ENCODE measurements at regions not wholly inside any gene's neighbourhood (a gene's known extent, or its start where the extent isn't known, plus 50 kb on each side); places are given as distances from the start of the nearest gene placed in this dataset.

DNA sequence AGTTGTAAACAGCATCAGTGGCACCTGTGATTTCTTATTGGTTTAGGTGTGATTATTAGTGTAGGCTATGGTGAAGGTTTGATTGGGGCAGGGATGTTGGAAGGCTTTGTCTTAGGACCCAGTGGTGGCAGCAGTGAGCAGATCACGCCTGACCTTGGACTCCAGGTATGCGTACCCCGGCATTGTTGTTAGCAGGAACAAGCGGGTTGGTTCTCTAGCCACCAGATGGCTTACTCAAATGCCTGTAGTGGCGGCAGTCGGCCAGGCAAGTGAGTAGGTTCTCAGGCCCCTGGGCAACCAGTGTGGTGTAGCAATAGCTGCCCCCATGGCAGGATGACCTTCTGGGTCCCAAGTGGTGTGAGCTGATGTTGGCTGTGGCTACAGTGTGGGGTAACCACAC lies 558.3 kb downstream of the KCNJ3 start:
- Histone ChIP-seq H3K27ac (no peak overlapping the region), H3K4me1 (no peaks in the 10 kb centered on the region), H3K4me3 (no peak overlapping the region), H3K27me3 (no peaks in the 10 kb centered on the region), H3K36me3 (no peaks in the 10 kb centered on the region), H3K9me3 (no peaks in the 10 kb centered on the region)
- DNase-seq (no peak), ATAC-seq (no peak)
- intact Hi-C loops (cut with DNase I; ENCODE audit: low total_unique reads) = no loop called here
- no peak for TF ChIP-seq POLR2A (IDR thresholded peaks at IDR 0.05)
- TF ChIP-seq, protein P1, sequence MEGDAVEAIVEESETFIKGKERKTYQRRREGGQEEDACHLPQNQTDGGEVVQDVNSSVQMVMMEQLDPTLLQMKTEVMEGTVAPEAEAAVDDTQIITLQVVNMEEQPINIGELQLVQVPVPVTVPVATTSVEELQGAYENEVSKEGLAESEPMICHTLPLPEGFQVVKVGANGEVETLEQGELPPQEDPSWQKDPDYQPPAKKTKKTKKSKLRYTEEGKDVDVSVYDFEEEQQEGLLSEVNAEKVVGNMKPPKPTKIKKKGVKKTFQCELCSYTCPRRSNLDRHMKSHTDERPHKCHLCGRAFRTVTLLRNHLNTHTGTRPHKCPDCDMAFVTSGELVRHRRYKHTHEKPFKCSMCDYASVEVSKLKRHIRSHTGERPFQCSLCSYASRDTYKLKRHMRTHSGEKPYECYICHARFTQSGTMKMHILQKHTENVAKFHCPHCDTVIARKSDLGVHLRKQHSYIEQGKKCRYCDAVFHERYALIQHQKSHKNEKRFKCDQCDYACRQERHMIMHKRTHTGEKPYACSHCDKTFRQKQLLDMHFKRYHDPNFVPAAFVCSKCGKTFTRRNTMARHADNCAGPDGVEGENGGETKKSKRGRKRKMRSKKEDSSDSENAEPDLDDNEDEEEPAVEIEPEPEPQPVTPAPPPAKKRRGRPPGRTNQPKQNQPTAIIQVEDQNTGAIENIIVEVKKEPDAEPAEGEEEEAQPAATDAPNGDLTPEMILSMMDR (IDR thresholded peaks at IDR 0.05 in 4 of 5, conservative IDR thresholded peaks at IDR 0.05 in 1 of 5) = no peak
- in situ Hi-C loops (cut with MboI; ENCODE audit: low sequenced_read_pairs in 4 of 4) = no loop called here

DNA sequence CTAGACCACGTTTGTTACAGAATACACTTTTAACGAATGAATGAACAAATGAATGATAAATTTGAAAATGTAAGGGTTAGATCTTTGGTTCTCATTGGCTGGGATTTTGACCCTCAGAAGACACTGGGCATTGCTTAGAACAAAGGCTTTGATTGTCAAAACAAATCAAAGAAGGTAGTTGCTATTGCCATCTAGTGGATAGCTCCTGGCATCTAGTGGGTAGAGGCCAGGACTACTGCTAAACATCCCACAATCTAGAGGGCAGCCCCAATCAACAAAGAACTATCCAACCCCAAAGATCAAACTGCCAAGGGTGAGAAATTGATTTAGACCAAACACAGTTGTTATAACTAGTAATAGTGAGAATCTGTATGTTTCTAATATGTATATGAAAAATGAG lies 552.3 kb downstream of the KCNJ3 start:
- intact Hi-C loops (cut with DNase I; ENCODE audit: low total_unique reads) = no loop called here
- Histone ChIP-seq H3K9me3 (no peaks in the 10 kb centered on the region), H3K27me3 (no peaks in the 10 kb centered on the region), H3K4me3 (no peak overlapping the region), H3K27ac (no peak overlapping the region), H3K4me1 (no peaks in the 10 kb centered on the region), H3K36me3 (no peaks in the 10 kb centered on the region)
- no peak for TF ChIP-seq POLR2A (IDR thresholded peaks at IDR 0.05)
- TF ChIP-seq, protein P1 (IDR thresholded peaks at IDR 0.05 in 4 of 5, conservative IDR thresholded peaks at IDR 0.05 in 1 of 5) = no peak
- DNase-seq (no peak), ATAC-seq (no peak)
- in situ Hi-C loops (cut with MboI; ENCODE audit: low sequenced_read_pairs in 4 of 4) = no loop called here

DNA sequence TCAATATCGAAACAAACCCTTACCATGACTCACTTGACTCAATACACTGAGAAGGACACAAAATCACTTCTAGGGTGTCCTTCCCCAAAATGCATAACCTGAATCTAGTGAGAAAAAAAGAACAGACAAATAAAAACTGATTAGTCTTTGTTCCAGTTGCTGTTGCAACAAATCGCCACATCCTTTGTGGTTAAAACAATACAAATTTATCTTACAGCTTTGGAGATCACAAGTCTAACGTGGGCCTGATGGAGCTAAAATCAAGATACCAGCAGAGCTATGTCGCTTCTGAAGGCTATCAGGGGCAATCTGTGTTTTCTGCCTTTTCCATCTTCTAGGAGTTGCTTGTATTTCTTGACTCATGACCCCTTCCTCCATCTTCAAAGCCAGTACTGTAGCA lies 541.7 kb downstream of the KCNJ3 start:
- Histone ChIP-seq H3K27me3 (no peaks in the 10 kb centered on the region), H3K4me3 (no peak overlapping the region), H3K4me1 (no peaks in the 10 kb centered on the region), H3K36me3 (no peaks in the 10 kb centered on the region), H3K9me3 (no peaks in the 10 kb centered on the region), H3K27ac (no peak overlapping the region)
- intact Hi-C loops (cut with DNase I; ENCODE audit: low total_unique reads) = no loop called here
- ATAC-seq = no peak
- no peak for TF ChIP-seq POLR2A (IDR thresholded peaks at IDR 0.05)
- TF ChIP-seq, protein P1 (IDR thresholded peaks at IDR 0.05 in 4 of 5, conservative IDR thresholded peaks at IDR 0.05 in 1 of 5) = no peak
- in situ Hi-C loops (cut with MboI; ENCODE audit: low sequenced_read_pairs in 4 of 4) = no loop called here
- no peak for DNase-seq

DNA sequence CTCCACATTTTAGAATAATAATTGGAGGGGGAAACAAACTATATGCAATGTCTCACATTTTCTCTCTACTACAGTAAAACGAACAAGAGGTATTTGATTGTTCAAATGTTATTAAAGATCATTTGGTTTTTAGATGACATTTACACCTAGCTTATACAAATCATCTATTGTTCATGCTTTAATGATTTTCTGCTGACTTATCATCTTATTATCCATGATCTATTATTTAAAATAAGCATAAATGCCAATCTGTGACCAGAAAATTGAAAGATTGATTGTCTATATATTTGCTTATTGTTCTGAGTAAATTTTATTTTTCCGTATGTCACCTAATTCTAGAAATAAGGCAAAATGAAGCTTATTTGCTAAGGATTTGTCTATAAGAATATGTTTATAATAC lies 537.2 kb downstream of the KCNJ3 start:
- H3K4me1 ChIP-seq = no peaks in the 10 kb centered on the region
- intact Hi-C loops (cut with DNase I; ENCODE audit: low total_unique reads) = no loop called here
- no peaks in the 10 kb centered on the region for H3K9me3 ChIP-seq
- no peak overlapping the region for H3K27ac ChIP-seq
- H3K36me3 ChIP-seq = no peaks in the 10 kb centered on the region
- H3K27me3 ChIP-seq = no peaks in the 10 kb centered on the region
- in situ Hi-C loops (cut with MboI; ENCODE audit: low sequenced_read_pairs in 4 of 4) = no loop called here
- DNase-seq (no peak), ATAC-seq (no peak)
- H3K4me3 ChIP-seq = no peak overlapping the region
- TF ChIP-seq, protein P1 (IDR thresholded peaks at IDR 0.05 in 4 of 5, conservative IDR thresholded peaks at IDR 0.05 in 1 of 5) = no peak
- no peak for TF ChIP-seq POLR2A (IDR thresholded peaks at IDR 0.05)

DNA sequence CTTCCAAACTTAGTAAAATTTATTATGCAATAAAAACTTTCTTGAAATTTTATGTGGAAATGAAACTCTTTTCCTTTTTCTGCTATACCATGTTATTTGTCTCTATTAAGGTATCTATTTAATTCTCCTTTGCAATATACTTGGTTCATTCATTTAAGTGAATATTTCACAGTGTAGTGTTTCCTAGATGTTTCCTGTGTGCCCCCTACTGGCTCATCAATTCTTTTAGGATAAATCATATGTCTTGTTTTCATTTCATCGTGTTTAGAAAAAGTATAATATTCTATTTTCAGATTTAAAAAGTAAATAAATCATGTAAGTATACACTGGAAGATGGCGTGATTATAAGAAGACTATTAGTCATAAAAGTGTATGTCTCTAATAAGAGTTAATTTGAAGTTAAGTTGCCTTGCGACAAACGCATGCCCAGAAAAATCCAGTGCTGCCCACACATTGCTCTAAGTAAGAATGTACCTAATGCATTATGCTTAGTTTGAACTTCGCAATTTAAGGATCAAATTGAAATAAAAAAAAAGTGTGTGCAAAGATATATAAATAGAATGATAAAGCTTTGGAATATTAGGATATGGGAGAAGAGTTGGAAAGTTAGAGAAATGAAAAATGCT lies 525.4 kb downstream of the KCNJ3 start:
- intact Hi-C loops (cut with DNase I; ENCODE audit: low total_unique reads) = no loop called here

More for the DNA sequence above, 525.4 kb downstream of the KCNJ3 start:
- no peak overlapping the region for H3K27ac ChIP-seq
- in situ Hi-C loops (cut with MboI; ENCODE audit: low sequenced_read_pairs in 4 of 4) = no loop called here
- no peaks in the 10 kb centered on the region for H3K27me3 ChIP-seq
- H3K4me1 ChIP-seq = no peaks in the 10 kb centered on the region
- ATAC-seq (no peak), DNase-seq (no peak)
- no peaks in the 10 kb centered on the region for H3K36me3 ChIP-seq
- H3K9me3 ChIP-seq = no peaks in the 10 kb centered on the region
- TF ChIP-seq POLR2A (IDR thresholded peaks at IDR 0.05) = no peak
- TF ChIP-seq, protein P1 (IDR thresholded peaks at IDR 0.05 in 4 of 5, conservative IDR thresholded peaks at IDR 0.05 in 1 of 5) = no peak
- H3K4me3 ChIP-seq = no peak overlapping the region
